RCC 7860 (cell line): ENCODE measurements at regions not wholly inside any gene's neighbourhood (a gene's known extent, or its start where the extent isn't known, plus 50 kb on each side); places are given as distances from the start of the nearest gene placed in this dataset.
"Not testable (repeated sequence)": the region's sequence is repeated elsewhere in the genome, so short reads cannot be mapped to it uniquely, and the experiment has no call there.

Experiments used
- DNase-seq: peaks from one replicate; pipeline ENCODE4 v3.0.0-alpha.2; 2015; ENCODE audit warnings: low spot score
- FAIRE-seq: peaks from 2 replicates; lab custom pipeline; 2012; peaks lifted over from hg19 to GRCh38; lab: Jason Lieb, UNC

- no peak for DNase-seq
- FAIRE-seq = no peak
These were observed 393.0 kb upstream of the SLC35B3 start for GRCh38 chr6:8828376-8828775.

- DNase-seq (no peak), FAIRE-seq (no peak)
These were observed 390.4 kb upstream of the SLC35B3 start for GRCh38 chr6:8825726-8826125.

DNA sequence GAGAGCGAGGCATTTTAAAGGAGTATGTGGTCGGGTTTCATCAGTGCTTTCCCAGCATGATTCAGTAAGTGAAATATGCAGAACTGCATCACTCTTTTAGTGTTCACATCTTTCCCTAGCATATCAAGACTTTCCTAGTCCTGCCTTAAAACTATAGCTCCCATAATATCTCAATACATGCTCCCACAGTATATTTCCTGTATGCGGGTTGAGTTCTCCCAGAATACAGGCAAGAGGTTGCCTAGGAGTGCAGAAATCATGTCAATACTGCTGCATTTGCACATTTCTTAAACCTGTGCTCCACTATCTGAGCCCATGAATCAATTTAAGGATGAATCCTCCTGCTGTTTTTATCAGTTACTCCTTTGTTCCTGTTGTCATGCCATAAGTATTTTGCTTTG lies 386.6 kb upstream of the SLC35B3 start:
- no peak for DNase-seq
- FAIRE-seq = no peak

DNA sequence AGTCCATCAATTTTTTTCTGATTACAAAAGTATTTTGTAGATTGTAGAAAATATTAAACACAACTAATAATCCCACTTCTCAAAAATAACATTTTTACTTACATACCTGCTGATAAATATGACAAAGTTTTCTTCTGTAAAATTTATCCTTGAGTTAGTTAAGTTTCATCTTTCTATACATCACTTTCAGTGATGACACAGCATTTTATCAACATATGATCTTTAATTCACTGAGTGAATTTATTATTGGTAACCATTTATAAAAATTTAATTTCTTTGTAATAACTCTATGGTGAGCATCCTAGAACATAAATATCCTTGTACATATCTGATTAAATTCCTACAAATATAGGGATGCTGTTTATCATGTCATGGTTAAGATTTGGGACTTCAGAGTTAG lies 385.0 kb upstream of the SLC35B3 start:
- FAIRE-seq (no peak), DNase-seq (no peak)

- DNase-seq = no peak
- FAIRE-seq = no peak
These were observed 384.1 kb upstream of the SLC35B3 start for GRCh38 chr6:8819446-8819845.

- FAIRE-seq (no peak), DNase-seq (no peak)
These were observed 379.2 kb upstream of the SLC35B3 start for GRCh38 chr6:8814440-8815000.

DNA sequence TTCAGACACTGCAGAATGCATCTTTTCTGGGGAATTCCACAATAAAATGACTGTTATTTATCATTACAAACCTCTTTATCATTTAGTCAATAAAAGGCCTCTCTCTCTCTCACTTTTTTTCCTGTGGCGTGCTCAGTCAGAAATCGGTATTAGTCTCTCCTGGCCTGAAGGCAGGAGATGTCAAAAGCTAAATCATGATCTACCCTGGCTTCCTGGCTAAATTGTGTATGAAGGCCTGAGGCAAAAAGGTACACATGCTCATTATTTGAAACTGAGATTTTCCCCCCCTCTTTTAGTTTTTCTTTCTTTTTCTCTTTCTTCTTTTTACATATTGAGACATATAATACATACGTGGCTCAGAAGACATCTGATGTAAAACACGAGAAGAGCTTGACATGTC lies 375.0 kb upstream of the SLC35B3 start:
- DNase-seq (no peak), FAIRE-seq (no peak)

DNA sequence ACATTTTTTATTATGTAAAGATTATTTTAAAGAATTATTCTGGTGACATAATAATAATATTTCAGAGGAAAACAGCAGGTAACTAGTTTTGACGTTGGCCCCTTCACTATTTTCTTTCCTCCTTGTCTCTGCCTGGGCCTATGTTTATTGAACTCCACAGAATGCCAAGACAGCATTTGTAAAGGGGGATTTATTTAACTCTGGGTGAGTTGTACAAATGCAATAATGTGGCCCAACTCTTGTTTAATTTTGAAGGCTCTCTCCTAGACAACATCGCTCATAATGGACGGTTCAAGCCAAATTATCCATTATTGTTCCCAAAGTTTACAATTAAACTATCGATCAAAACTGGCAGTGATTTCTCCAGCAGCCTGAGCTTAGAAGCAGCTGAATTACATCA lies 374.3 kb upstream of the SLC35B3 start:
- DNase-seq = no peak

DNA sequence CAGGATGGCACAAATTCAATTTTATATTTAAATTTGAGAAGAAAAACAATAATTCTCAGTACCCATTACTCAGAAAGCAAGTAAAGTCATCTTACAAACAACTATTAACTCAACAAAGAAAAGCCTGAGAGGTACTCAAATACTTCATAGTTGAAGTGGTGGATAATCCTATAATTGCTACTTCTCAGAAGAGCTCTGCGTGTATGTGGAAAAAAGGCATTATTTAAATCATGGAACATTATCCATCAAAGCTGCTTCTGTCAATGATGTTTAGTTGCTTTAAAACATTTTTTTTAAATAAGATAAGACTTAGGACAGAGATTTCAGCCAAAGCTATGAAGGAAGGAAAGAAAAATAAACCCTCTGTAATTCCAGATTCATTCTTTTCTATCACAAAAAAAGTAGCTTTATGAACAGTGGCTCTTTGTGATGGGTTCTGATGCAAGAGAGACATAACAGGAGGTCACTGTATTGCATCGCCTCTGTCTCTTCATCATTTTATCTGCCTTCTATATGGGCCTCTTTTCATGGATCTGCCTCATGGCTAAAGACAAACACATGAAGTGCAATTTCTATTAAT lies 367.9 kb upstream of the SLC35B3 start:
- FAIRE-seq = no peak
- DNase-seq = no peak

More for the DNA sequence above, 374.3 kb upstream of the SLC35B3 start:
- no peak for FAIRE-seq

DNA sequence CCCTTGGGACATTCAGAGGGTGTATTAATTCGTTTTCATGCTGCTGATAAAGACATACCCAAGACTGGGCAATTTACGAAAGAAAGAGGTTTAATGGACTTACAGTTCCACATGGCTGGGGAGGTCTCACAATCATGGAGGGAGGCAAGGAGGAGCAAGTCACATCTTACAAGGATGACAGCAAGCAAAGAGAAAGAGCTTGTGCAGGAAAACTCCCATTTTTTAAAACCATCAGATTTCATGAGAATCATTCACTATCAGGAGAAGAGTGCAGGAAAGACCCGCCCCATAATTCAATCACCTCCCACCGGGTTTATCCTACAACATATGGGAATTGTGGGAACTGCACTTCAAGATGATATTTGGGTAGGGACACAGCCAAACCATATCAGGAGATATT lies 367.1 kb upstream of the SLC35B3 start:
- not testable (repeated sequence) for FAIRE-seq, DNase-seq

DNA sequence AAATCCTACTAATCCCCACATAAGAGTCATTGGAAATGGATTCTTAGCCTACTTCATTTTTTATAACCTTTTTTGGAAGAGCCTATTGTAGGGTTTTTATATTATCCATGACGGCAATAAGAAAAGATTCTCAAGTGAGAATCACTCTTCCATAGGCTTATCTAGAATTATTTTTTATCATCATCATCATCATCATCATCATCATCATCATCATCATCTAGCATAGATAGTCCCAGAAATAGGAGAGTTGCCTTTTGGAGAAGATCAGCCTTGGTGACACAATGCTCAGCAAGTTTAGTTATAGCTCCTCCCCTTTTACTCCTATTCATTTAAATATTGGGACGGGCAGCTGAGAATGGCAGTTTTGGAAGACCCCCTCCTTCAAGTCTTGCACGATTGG lies 359.1 kb upstream of the SLC35B3 start:
- DNase-seq = no peak
- FAIRE-seq = no peak

DNA sequence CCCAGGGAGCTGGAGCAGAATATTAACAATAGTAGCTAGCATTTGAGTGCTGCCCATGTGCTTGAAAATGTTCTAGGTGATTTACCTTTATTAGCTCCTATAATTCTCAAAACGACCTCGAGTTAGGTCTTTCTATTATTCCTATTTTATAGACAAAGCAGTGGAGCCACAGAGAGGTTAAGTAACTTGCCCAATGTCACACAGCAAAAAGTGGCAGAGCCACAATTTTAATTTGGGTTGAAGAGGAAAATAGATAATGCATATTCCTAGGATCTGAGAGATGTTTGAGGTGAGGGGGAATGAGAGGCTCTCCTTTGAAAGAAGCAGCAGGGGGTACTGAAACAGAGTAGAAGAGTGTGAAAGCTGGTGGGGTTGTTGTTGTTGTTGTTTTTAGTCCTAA lies 354.5 kb upstream of the SLC35B3 start:
- FAIRE-seq = no peak
- DNase-seq = no peak

DNA sequence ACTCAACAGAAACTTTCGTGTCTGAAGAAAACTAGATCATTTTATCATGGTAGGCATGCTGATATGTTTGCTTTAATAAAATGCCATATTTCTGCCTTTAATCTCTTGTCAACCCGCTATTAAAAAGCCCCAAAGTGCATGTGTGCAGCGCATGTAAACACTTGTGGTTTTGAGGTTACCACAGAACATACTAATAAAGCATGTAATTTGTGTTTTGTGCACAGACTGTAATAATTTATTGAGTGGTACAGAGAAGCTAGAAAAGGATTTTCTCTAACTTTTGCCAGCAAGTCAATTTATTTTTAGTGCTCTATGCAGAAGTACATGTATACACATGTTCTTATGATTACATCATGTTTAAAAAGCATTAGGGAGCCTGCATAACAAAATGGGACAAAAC lies 349.9 kb upstream of the SLC35B3 start:
- FAIRE-seq (no peak), DNase-seq (no peak)

- no peak for FAIRE-seq
These were observed 347.8 kb upstream of the SLC35B3 start for GRCh38 chr6:8783191-8783590.

GRCh38 chr6:8780653-8781052 lies 345.3 kb upstream of the SLC35B3 start:
- FAIRE-seq (no peak), DNase-seq (no peak)

More at GRCh38 chr6:8783191-8783590, 347.8 kb upstream of the SLC35B3 start:
- DNase-seq = no peak

DNA sequence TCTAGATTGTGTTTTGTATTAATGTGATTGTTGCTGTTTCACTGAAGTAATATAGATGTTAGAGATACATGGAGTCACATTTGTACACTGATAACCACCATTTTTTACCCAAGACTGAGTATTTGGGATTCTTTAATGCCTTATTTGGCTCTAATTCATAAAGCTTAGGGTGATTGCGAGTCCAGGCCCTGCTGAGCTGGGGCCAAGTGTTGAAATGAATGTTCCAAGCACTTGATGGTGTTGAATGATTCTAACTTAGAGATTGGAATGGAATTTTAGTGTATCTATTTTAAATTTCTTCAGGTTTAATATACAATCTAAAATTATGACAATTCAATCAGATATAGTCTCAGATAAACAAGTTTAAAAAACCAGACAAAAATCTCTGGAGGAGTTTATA lies 329.4 kb upstream of the SLC35B3 start:
- DNase-seq (no peak), FAIRE-seq (no peak)

DNA sequence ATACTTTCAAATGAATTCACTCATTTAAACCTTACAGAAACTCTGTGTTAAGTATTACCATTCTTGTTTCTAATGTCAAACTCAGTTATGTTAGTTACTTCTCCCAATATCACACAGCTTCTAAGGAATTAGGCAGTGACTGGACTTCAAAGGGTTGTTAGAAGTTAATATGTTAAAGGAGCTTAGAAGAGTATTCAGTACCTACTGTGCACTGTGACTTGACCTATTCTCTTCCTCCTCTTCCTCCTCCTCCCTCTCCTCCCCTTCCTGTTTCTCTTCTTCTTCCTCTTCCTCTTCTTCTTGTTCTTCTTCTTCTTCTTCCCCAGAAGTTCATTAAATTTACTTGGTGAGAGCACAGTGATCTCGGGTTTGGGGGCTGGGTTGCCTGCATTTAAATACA lies 325.6 kb upstream of the SLC35B3 start:
- DNase-seq = no peak
- no peak for FAIRE-seq

DNA sequence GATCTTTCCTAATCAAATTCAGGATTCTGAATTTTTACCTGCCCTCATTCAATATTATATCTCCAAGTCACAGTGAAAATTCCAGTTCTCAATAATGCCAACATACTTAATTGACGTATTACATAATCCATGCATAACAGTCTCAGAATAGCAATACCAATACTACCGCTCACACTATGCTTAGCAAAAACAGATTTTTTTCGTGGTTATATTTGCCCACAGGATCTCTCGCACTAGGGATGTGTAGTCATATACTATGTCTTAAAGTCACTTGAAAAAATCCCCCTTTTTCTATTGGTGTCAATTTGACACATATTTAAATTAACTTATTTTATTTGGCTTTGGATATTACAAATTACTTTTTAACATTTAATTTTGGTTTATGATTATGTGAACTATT lies 323.1 kb upstream of the SLC35B3 start:
- DNase-seq = no peak
- no peak for FAIRE-seq

GRCh38 chr6:8750627-8751026 lies 315.3 kb upstream of the SLC35B3 start:
- FAIRE-seq = no peak
- DNase-seq = no peak

DNA sequence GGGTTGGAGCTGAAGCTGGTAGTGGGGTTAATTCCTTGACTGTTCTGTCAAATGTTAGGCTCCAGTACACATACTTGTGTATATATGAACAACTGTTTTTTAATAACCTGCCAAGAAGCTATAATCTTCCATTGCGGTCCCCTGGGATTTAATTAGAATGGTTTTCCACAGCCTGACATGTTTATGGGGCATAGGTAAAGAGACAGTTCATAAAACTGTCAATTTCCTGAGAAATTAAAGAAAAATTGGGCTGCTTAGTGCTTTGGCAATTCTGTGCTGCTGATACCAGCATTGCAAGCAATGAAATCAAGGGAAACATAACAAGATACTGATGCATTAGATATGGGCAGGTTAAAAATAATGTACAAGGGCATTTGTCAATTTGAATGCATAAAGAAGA lies 314.1 kb upstream of the SLC35B3 start:
- no peak for DNase-seq
- FAIRE-seq = no peak

DNA sequence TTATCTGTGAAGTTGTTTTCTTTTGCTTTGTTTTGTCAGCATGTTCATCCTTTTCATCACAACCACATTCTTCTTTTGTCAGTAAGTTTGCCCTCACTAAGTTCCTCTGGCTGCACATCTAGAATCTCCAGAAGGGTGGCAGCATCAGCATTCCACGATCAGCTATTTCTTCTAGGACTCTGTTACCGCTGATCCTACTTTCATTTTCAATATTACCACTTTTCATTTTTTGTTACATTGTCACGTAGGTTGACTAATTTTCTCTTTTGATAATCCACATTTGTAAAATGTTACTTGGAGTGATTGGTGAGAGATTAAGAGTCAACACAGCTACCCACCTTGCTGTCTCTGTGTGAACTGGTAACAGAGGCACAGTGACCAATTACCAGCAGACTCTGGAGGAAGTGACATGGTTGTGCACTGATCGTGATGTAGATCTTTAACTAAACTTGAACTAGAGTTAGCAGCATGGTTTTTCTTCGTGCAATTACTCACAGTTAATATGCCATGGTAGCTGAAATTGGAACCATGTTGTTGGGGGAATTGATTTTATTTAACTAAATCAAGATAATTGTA lies 307.9 kb upstream of the SLC35B3 start:
- DNase-seq (no peak), FAIRE-seq (no peak)

DNA sequence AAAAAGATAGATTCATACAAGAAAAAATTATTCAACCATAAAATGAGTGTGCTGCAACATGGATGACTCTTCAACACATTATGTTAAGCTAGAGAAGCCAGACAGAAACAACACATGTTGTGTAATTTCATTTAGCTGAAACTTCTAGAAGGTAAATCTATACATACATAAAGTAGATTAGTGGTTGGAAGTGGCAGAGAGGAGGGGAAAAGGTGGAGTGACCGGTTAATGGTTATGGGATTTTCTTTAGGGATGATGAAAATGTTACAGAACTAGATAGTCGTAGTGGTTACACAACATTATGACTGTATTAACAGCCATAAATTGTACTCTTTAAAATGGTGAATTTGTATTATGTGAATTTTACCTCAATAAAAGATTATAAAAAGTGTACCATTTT lies 304.1 kb upstream of the SLC35B3 start:
- no peak for FAIRE-seq
- DNase-seq = no peak

DNA sequence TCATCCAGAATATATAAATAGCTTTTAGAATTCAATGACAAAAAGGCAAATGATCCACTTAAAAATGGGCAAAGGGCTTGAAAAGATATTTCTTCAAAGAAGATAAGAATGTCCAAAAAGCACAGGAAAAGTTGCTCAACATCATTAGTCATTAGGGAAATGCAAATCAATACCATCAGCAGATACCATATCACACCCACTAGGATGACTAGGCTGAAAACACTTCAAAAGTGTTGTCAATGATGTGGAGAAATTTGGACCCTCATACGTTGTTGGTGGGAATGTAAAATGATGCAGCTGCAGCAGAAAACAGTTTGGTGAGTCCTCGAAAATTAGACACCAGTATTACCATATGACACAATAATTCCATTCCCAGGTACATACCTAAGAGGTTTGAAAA lies 303.6 kb upstream of the SLC35B3 start:
- no peak for DNase-seq
- FAIRE-seq = no peak
